ENCODE measurements at regions not wholly inside any gene's neighbourhood (a gene's known extent, or its start where the extent isn't known, plus 50 kb on each side); places are given as distances from the start of the nearest gene placed in this dataset.

DNA sequence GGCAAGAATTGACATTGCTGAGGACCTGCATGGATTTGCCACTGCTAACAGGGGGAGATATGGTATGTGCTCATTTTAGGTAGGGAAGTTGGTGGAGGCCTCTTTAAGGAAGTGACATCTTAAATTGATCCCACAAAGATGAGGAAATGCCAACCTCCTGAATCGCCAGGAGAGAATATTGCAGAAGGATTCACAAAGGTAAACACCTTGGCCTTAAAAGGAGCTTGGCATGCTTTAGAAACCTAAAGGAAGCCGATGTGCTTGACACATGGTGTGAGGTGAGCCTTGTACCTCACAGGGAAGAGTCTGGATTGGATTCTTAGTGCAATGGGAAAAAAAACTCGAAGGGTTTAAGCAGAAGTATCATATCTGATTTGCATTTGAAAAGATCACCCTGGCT is 470.5 kb upstream of the DAB1 start:
- DNase-seq (ENCODE audit: low read depth in 2 of 2) = no peak
- Histone ChIP-seq H2AFZ (ENCODE audit: low read length) (no peak overlapping the region), H3K9ac (ENCODE audit: insufficient read depth, low read length) (no peak overlapping the region), H3K36me3 (ENCODE audit: control insufficient read depth, insufficient read depth, low read length) (no peaks in the 10 kb centered on the region), H3K27ac (ENCODE audit: insufficient read depth, low read length) (no peak overlapping the region), H4K20me1 (ENCODE audit: control insufficient read depth, extremely low read depth, insufficient read depth, low read length) (no peaks in the 10 kb centered on the region), H3K79me2 (ENCODE audit: control insufficient read depth, insufficient read depth, low read length) (no peaks in the 10 kb centered on the region), H3K4me2 (ENCODE audit: extremely low read depth, insufficient read depth, low read length) (no peak overlapping the region), H3K9me3 (ENCODE audit: control insufficient read depth, insufficient read depth, low read depth, low read length) (no peaks in the 10 kb centered on the region), H3K27me3 (ENCODE audit: control insufficient read depth, insufficient read depth, low read length) (no peaks in the 10 kb centered on the region), H3K4me1 (ENCODE audit: control insufficient read depth, extremely low read depth, insufficient read depth, low read length) (no peaks in the 10 kb centered on the region), H3K4me3 (replicated peaks in 1 of 4; ENCODE audit: control extremely low read depth in 1 of 4, insufficient read depth in 1 of 4, low read depth in 3 of 4, low read length in 4 of 4) (no peak overlapping the region)
- no peak for TF ChIP-seq EZH2 (IDR thresholded peaks at IDR 0.05; ENCODE audit: low read length, missing control alignments)
- TF ChIP-seq, protein P1, sequence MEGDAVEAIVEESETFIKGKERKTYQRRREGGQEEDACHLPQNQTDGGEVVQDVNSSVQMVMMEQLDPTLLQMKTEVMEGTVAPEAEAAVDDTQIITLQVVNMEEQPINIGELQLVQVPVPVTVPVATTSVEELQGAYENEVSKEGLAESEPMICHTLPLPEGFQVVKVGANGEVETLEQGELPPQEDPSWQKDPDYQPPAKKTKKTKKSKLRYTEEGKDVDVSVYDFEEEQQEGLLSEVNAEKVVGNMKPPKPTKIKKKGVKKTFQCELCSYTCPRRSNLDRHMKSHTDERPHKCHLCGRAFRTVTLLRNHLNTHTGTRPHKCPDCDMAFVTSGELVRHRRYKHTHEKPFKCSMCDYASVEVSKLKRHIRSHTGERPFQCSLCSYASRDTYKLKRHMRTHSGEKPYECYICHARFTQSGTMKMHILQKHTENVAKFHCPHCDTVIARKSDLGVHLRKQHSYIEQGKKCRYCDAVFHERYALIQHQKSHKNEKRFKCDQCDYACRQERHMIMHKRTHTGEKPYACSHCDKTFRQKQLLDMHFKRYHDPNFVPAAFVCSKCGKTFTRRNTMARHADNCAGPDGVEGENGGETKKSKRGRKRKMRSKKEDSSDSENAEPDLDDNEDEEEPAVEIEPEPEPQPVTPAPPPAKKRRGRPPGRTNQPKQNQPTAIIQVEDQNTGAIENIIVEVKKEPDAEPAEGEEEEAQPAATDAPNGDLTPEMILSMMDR (conservative IDR thresholded peaks at IDR 0.05 in 1 of 2, IDR thresholded peaks at IDR 0.05 in 1 of 2; ENCODE audit: low read depth in 1 of 2, low read length in 2 of 2) = no peak

DNA sequence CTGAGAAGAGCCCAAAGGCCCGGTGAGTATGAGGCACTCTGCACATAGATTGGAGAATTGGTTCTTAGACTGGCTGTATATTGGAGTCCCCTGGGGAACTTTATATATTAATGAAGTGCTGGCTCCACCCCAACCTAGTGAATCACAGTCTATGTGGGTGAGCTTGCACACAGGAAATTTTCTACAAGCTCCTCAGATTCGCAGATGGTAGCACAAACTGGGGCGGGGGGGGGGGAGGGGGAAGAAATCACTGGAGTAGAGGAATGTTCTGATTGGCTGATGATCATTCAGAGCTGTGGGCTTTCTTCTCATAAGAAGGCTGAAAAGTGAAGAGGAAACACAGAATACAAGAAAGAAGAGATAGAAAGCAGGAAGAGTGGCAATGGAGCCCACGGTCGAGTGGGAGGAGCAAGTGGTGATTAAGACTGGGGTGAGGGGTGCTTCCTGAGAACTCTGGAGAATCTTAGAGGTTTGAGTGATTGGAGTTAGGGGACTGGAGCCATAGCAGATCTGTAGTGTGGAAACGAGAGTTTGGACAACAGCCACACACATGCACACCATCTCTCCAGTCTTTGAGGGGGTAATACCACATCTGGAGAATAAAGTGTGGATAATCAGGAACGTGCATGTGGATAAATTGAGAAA is 465.9 kb upstream of the DAB1 start:
- no peaks in the 10 kb centered on the region for H3K79me2 ChIP-seq (ENCODE audit: control insufficient read depth, insufficient read depth, low read length)
- H3K4me2 ChIP-seq (ENCODE audit: extremely low read depth, insufficient read depth, low read length) = no peak overlapping the region
- no peak for TF ChIP-seq EZH2 (IDR thresholded peaks at IDR 0.05; ENCODE audit: low read length, missing control alignments)
- TF ChIP-seq, protein P1 (conservative IDR thresholded peaks at IDR 0.05 in 1 of 2, IDR thresholded peaks at IDR 0.05 in 1 of 2; ENCODE audit: low read depth in 1 of 2, low read length in 2 of 2) = no peak
- H2AFZ ChIP-seq (ENCODE audit: low read length) = no peak overlapping the region
- H3K9ac ChIP-seq (ENCODE audit: insufficient read depth, low read length) = no peak overlapping the region
- no peak overlapping the region for H3K4me3 ChIP-seq (replicated peaks in 1 of 4; ENCODE audit: control extremely low read depth in 1 of 4, insufficient read depth in 1 of 4, low read depth in 3 of 4, low read length in 4 of 4)
- DNase-seq (ENCODE audit: low read depth in 2 of 2) = peak; percentile 25 to 83
- no peaks in the 10 kb centered on the region for H3K9me3 ChIP-seq (ENCODE audit: control insufficient read depth, insufficient read depth, low read depth, low read length)
- H3K27me3 ChIP-seq (ENCODE audit: control insufficient read depth, insufficient read depth, low read length) = no peaks in the 10 kb centered on the region
- no peaks in the 10 kb centered on the region for H3K36me3 ChIP-seq (ENCODE audit: control insufficient read depth, insufficient read depth, low read length)
- no peaks in the 10 kb centered on the region for H3K4me1 ChIP-seq (ENCODE audit: control insufficient read depth, extremely low read depth, insufficient read depth, low read length)
- no peak overlapping the region for H3K27ac ChIP-seq (ENCODE audit: insufficient read depth, low read length)
- H4K20me1 ChIP-seq (ENCODE audit: control insufficient read depth, extremely low read depth, insufficient read depth, low read length) = no peaks in the 10 kb centered on the region

DNA sequence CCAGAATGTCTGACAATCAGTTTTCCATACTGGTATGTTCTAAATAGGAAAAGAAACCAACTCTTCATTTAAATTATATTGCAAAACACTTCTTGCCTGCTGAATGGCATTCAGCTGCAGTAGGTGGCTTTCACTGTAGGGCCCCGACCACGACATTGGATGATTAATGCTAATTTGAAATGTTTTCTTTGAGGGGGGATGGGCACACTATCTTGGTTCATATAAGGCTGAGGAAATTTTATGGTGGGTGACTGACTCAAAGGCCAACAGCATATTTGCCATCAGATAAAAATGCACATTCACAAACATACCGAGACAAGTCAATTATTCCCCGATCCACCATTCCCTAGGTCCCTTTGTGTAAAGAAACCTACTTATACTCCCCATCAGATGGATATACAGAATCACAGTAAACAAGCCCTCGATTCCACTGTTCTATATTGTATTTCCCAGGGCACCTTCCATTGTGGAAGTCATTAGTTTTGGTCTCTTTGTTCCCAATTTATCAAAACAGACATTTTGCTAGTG is 464.2 kb upstream of the DAB1 start:
- no peaks in the 10 kb centered on the region for H3K9me3 ChIP-seq (ENCODE audit: control insufficient read depth, insufficient read depth, low read depth, low read length)
- no peaks in the 10 kb centered on the region for H3K27me3 ChIP-seq (ENCODE audit: control insufficient read depth, insufficient read depth, low read length)
- no peak overlapping the region for H3K9ac ChIP-seq (ENCODE audit: insufficient read depth, low read length)

More for the DNA sequence above, 464.2 kb upstream of the DAB1 start:
- no peak overlapping the region for H3K27ac ChIP-seq (ENCODE audit: insufficient read depth, low read length)
- no peaks in the 10 kb centered on the region for H3K36me3 ChIP-seq (ENCODE audit: control insufficient read depth, insufficient read depth, low read length)
- TF ChIP-seq, protein P1 (conservative IDR thresholded peaks at IDR 0.05 in 1 of 2, IDR thresholded peaks at IDR 0.05 in 1 of 2; ENCODE audit: low read depth in 1 of 2, low read length in 2 of 2) = no peak
- no peak for TF ChIP-seq EZH2 (IDR thresholded peaks at IDR 0.05; ENCODE audit: low read length, missing control alignments)
- no peak overlapping the region for H3K4me3 ChIP-seq (replicated peaks in 1 of 4; ENCODE audit: control extremely low read depth in 1 of 4, insufficient read depth in 1 of 4, low read depth in 3 of 4, low read length in 4 of 4)
- peak in 1 of 2 donors; percentile 59 for DNase-seq (ENCODE audit: low read depth in 2 of 2)
- H3K4me1 ChIP-seq (ENCODE audit: control insufficient read depth, extremely low read depth, insufficient read depth, low read length) = no peaks in the 10 kb centered on the region
- H3K79me2 ChIP-seq (ENCODE audit: control insufficient read depth, insufficient read depth, low read length) = no peaks in the 10 kb centered on the region
- no peak overlapping the region for H3K4me2 ChIP-seq (ENCODE audit: extremely low read depth, insufficient read depth, low read length)
- no peak overlapping the region for H2AFZ ChIP-seq (ENCODE audit: low read length)
- no peaks in the 10 kb centered on the region for H4K20me1 ChIP-seq (ENCODE audit: control insufficient read depth, extremely low read depth, insufficient read depth, low read length)
